ENCODE measurements at regions not wholly inside any gene's neighbourhood (a gene's known extent, or its start where the extent isn't known, plus 50 kb on each side); places are given as distances from the start of the nearest gene placed in this dataset.

DNA sequence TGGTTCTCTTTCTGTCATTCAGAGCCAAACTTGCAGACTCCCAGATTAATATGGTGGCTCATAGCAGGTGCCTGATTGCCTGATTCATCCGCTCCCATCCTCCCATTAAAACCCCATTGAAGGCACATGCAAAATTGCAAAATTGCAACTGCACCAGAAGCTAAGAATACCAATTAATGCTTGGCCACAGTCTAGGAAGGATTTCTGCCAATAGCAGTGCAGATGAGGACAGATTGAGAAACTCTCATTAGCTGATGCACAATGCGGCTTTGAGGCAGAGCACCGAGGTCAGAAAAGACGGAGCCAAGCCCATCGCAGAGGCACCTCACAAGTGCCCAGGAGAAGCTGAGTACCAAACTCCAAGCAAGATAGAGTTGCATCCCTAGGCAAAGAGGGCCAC, 172.8 kb downstream of the ARL4C start:
- TF ChIP-seq, protein P1, sequence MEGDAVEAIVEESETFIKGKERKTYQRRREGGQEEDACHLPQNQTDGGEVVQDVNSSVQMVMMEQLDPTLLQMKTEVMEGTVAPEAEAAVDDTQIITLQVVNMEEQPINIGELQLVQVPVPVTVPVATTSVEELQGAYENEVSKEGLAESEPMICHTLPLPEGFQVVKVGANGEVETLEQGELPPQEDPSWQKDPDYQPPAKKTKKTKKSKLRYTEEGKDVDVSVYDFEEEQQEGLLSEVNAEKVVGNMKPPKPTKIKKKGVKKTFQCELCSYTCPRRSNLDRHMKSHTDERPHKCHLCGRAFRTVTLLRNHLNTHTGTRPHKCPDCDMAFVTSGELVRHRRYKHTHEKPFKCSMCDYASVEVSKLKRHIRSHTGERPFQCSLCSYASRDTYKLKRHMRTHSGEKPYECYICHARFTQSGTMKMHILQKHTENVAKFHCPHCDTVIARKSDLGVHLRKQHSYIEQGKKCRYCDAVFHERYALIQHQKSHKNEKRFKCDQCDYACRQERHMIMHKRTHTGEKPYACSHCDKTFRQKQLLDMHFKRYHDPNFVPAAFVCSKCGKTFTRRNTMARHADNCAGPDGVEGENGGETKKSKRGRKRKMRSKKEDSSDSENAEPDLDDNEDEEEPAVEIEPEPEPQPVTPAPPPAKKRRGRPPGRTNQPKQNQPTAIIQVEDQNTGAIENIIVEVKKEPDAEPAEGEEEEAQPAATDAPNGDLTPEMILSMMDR (IDR thresholded peaks at IDR 0.05): no peak
- TF ChIP-seq POLR2A (IDR thresholded peaks at IDR 0.05): no peak

Measured in body of pancreas (tissue), 4 donors.